ENCODE measurements at regions not wholly inside any gene's neighbourhood (a gene's known extent, or its start where the extent isn't known, plus 50 kb on each side); places are given as distances from the start of the nearest gene placed in this dataset.

DNA sequence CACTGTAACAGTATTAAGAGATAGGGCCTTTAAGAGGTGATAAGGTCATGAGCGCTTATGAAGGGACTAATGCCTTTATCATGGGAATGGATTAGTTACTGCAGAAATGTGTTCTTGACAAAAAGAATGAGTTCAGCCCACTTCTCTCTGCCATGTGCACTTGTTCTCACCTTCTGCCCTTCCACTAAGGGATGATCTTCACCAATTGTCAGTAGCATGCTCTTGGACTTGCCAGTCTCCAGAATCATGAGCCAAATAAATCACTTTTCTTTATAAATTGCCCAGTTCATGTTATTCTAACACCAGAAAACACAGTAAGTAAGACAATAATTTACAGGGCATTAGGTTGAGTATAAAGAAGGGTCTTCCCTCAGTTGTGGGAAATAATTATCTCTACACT is 189.1 kb downstream of the CRPPA start:
- Histone ChIP-seq H3K36me3 (ENCODE audit: control insufficient read depth, insufficient read depth, low read length) (no peaks in the 10 kb centered on the region), H3K4me3 (ENCODE audit: low read depth, low read length) (no peak overlapping the region), H3K27me3 (ENCODE audit: control insufficient read depth, insufficient read depth, low read length) (no peaks in the 10 kb centered on the region)
- no peak for DNase-seq (ENCODE audit: low read depth)
- TF ChIP-seq, protein P1, sequence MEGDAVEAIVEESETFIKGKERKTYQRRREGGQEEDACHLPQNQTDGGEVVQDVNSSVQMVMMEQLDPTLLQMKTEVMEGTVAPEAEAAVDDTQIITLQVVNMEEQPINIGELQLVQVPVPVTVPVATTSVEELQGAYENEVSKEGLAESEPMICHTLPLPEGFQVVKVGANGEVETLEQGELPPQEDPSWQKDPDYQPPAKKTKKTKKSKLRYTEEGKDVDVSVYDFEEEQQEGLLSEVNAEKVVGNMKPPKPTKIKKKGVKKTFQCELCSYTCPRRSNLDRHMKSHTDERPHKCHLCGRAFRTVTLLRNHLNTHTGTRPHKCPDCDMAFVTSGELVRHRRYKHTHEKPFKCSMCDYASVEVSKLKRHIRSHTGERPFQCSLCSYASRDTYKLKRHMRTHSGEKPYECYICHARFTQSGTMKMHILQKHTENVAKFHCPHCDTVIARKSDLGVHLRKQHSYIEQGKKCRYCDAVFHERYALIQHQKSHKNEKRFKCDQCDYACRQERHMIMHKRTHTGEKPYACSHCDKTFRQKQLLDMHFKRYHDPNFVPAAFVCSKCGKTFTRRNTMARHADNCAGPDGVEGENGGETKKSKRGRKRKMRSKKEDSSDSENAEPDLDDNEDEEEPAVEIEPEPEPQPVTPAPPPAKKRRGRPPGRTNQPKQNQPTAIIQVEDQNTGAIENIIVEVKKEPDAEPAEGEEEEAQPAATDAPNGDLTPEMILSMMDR (IDR thresholded peaks at IDR 0.05; ENCODE audit: insufficient read depth, low read depth, low read length): no peak
- ChIA-PET CTCF (no interaction called here), POLR2A (no interaction called here)

DNA sequence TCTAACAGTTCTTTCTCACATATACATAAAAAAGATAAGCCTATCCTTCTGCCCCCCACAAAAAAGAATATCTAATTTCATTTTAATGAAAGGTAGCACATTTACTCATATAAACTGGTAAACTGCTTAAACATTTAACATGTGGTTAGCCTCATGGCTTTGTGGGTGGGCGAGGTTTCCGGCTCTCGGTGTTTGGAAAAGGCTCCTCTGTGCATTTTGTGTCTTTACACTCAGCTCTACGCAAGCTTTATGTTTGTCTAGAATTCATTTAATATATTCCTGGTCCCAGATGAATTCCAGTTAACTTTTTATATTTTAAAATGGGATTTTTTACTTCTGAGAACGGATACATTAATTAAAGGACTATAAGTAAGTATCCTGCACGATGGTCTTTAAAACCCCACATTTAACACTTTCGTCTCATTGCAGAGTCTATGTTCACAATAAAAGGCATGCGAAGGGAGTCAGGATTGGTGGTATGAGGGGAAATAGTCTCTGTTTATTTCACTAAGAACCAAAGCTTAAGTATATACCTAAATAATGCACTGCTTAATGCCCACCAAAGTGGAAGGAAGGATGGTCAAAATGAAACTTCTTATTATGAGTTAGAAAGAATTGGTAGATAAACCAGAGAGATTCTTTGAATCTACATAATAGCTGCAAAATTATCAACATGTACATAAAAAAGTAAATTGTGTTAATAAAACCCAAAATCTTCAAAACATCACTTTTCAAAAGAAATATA is 197.2 kb downstream of the CRPPA start:
- POLR2A ChIA-PET: no interaction called here
- CTCF ChIA-PET: no interaction called here
- no peak overlapping the region for H3K4me3 ChIP-seq (ENCODE audit: low read depth, low read length)
- TF ChIP-seq, protein P1 (IDR thresholded peaks at IDR 0.05; ENCODE audit: insufficient read depth, low read depth, low read length): no peak
- no peaks in the 10 kb centered on the region for H3K27me3 ChIP-seq (ENCODE audit: control insufficient read depth, insufficient read depth, low read length)
- H3K36me3 ChIP-seq (ENCODE audit: control insufficient read depth, insufficient read depth, low read length): no peaks in the 10 kb centered on the region
- DNase-seq (ENCODE audit: low read depth): no peak

DNA sequence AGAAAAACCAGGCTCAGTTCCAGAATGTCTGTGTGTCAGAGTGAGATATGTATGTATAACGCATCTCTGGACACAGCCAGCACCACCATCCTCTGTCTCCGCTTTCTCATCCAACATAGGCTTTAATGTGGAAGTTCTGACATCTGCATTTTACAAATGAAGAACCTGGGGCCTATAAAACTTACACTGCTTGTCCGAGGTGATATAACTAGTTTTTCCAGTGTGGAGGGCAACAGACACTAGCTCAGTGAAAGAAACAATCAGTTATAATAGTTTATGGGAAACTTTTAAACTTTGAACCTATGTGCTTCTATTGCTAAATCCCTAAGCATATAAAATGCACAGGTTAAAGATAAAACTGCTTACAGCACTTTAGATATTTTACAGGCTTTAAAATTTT is 208.7 kb downstream of the CRPPA start:
- Histone ChIP-seq H3K27me3 (ENCODE audit: control insufficient read depth, insufficient read depth, low read length) (no peaks in the 10 kb centered on the region), H3K36me3 (ENCODE audit: control insufficient read depth, insufficient read depth, low read length) (no peaks in the 10 kb centered on the region), H3K4me3 (ENCODE audit: low read depth, low read length) (no peak overlapping the region)
- CTCF ChIA-PET: no interaction called here
- POLR2A ChIA-PET: no interaction called here
- TF ChIP-seq, protein P1 (IDR thresholded peaks at IDR 0.05; ENCODE audit: insufficient read depth, low read depth, low read length): no peak
- DNase-seq (ENCODE audit: low read depth): no peak

DNA sequence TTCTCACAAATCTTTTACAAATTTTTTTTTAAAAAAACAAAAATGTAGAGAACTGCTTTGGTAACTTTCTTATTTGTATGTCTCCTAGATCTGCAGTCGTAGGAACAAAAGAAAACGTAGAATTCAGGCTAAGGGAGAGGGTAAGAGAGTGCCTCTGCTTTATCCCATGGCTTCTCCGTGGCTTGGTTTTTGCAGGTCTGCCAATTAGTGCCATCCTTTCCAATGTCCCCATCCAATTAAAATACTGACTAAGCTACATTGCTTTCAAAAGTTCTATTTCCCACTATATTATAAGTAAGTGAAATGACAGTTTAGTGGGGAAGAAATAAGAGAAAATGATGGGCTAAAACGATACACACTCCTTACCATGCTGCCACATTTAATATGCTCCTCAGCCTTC is 209.3 kb downstream of the CRPPA start:
- Histone ChIP-seq H3K36me3 (ENCODE audit: control insufficient read depth, insufficient read depth, low read length) (no peaks in the 10 kb centered on the region), H3K4me3 (ENCODE audit: low read depth, low read length) (no peak overlapping the region), H3K27me3 (ENCODE audit: control insufficient read depth, insufficient read depth, low read length) (no peaks in the 10 kb centered on the region)
- TF ChIP-seq, protein P1 (IDR thresholded peaks at IDR 0.05; ENCODE audit: insufficient read depth, low read depth, low read length): no peak
- ChIA-PET CTCF (no interaction called here), POLR2A (no interaction called here)
- DNase-seq (ENCODE audit: low read depth): no peak

DNA sequence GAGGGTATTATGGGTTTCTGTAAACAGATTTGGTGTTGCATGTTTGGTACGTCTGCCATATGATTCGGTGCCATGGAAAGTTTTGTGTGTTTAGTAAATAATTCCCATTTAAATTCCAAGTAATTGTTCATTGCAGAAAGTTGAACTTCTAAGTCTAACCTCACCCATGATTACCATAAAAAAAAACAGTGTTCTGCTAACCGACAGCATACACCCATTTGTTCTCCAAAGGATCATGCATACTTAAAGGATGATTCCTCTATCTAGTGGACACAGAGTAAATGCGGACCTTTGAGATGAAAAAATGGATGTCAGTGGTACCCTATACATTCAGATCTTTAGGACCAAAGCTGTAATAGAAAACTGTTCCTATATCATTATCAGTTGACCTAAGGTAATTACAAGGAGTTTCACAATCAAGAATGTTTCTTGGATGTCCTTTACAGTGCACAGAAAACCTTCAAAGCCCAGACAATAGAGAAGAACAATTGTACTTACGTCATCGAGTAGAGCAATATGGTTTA is 209.9 kb downstream of the CRPPA start:
- no peaks in the 10 kb centered on the region for H3K36me3 ChIP-seq (ENCODE audit: control insufficient read depth, insufficient read depth, low read length)
- H3K27me3 ChIP-seq (ENCODE audit: control insufficient read depth, insufficient read depth, low read length): no peaks in the 10 kb centered on the region
- no peak for DNase-seq (ENCODE audit: low read depth)
- H3K4me3 ChIP-seq (ENCODE audit: low read depth, low read length): no peak overlapping the region
- ChIA-PET POLR2A (no interaction called here), CTCF (no interaction called here)
- TF ChIP-seq, protein P1 (IDR thresholded peaks at IDR 0.05; ENCODE audit: insufficient read depth, low read depth, low read length): no peak
